ENCODE measurements at regions not wholly inside any gene's neighbourhood (a gene's known extent, or its start where the extent isn't known, plus 50 kb on each side); places are given as distances from the start of the nearest gene placed in this dataset.

- TF ChIP-seq TP53 (CRISPR knock-in tag; IDR thresholded peaks at IDR 0.05) (no peak), MYC (IDR thresholded peaks at IDR 0.05; ENCODE audit: borderline replicate concordance, low read length) (no peak), JUNB (IDR thresholded peaks at IDR 0.05) (no peak), CTCF (IDR thresholded peaks at IDR 0.05) (no peak), POLR2A (IDR thresholded peaks at IDR 0.05; ENCODE audit: low read length) (no peak), JUN (IDR thresholded peaks at IDR 0.05) (no peak), SMC3 (IDR thresholded peaks at IDR 0.05) (no peak), EP300 (IDR thresholded peaks at IDR 0.05) (no peak)
Measured at GRCh38 chr10:94138391-94138790, 144.7 kb downstream of the PLCE1 start.

Measured in A549 (cell line).